BE2C (cell line): ENCODE measurements at regions not wholly inside any gene's neighbourhood (a gene's known extent, or its start where the extent isn't known, plus 50 kb on each side); places are given as distances from the start of the nearest gene placed in this dataset.

Experiments
- DNase-seq: peaks from one replicate; pipeline ENCODE4 v3.0.0-alpha.2; 2020
- H3K27me3 ChIP-seq: fragments of 250-450 bp; sonication (Bioruptor Pico); 2 replicates; pipeline ENCODE4 v1.5.1; 2020; ENCODE audit warnings: mild to moderate bottlenecking
- H3K36me3 ChIP-seq: fragments of 250-450 bp; sonication (Bioruptor Pico); 2 replicates; pipeline ENCODE4 v1.5.1; 2020; ENCODE audit warnings: mild to moderate bottlenecking
- H3K4me1 ChIP-seq: fragments of 250-450 bp; sonication (Bioruptor Pico); 2 replicates; pipeline ENCODE4 v1.5.1; 2020
- H3K4me3 ChIP-seq: 2 replicates; pipeline ENCODE4 v1.5.1; 2011; ENCODE audit warnings: low read depth, low read length
- H3K9me3 ChIP-seq: fragments of 250-450 bp; sonication (Bioruptor Pico); 2 replicates; pipeline ENCODE4 v1.5.1; 2020
- CTCF ChIP-seq: IDR thresholded peaks from 2 replicates; pipeline ENCODE4 v1.5.1; 2012; ENCODE audit warnings: mild to moderate bottlenecking, low read depth, low read length

GRCh38 chr2:49278141-49278540 lies 123.8 kb upstream of the FSHR start:
- no peak for TF ChIP-seq CTCF
- DNase-seq: no peak
- no peak overlapping the region for H3K4me3 ChIP-seq
- H3K27me3 ChIP-seq: no peaks in the 10 kb centered on the region
- no peaks in the 10 kb centered on the region for H3K4me1 ChIP-seq
- no peaks in the 10 kb centered on the region for H3K36me3 ChIP-seq
- H3K9me3 ChIP-seq: no peaks in the 10 kb centered on the region

DNA sequence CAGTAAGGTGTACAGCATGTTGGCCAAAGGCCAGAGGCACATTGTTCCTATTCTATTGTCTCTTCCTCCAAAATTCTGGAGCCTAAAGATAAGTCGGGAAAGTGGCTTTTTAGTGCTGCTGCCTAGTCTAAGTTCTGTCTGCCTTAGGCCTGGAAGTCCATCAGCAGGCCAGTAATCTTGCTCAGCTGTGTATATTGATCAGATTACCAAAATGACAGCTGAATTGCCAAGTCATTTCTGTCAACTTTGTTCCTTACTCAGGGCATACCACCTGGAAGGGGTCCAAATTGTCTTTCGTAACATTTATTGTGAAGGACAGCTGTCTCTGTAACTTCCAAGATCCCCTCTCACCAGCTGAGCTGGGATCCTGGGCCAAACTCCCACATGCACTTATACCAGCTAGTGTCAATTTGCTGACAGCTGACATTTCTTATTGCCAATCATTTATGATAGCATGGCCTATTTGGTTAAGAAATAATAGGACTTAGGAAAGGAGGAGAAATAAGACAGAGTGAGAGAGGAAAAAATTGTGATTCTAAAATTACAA lies 116.8 kb upstream of the FSHR start:
- no peak for TF ChIP-seq CTCF
- peak; percentile 69 for DNase-seq
- H3K27me3 ChIP-seq: no peaks in the 10 kb centered on the region
- H3K36me3 ChIP-seq: no peaks in the 10 kb centered on the region
- H3K4me3 ChIP-seq: no peak overlapping the region
- peaks cover 8% of the 10 kb centered on the region for H3K4me1 ChIP-seq
- no peaks in the 10 kb centered on the region for H3K9me3 ChIP-seq

GRCh38 chr2:49270091-49270490 lies 115.8 kb upstream of the FSHR start:
- peaks cover 8% of the 10 kb centered on the region for H3K4me1 ChIP-seq
- TF ChIP-seq CTCF: 0 out of 2 replicates have a peak, but pooled peaks have one; percentile 5
- DNase-seq: no peak
- H3K36me3 ChIP-seq: no peaks in the 10 kb centered on the region
- H3K9me3 ChIP-seq: no peaks in the 10 kb centered on the region
- H3K27me3 ChIP-seq: no peaks in the 10 kb centered on the region
- no peak overlapping the region for H3K4me3 ChIP-seq

- Histone ChIP-seq H3K27me3 (no peaks in the 10 kb centered on the region), H3K9me3 (no peaks in the 10 kb centered on the region), H3K4me3 (no peak overlapping the region), H3K36me3 (no peaks in the 10 kb centered on the region), H3K4me1 (peaks cover 3% of the 10 kb centered on the region)
- TF ChIP-seq CTCF: no peak
- DNase-seq: no peak
Observed at GRCh38 chr2:49265471-49265870, 111.2 kb upstream of the FSHR start.

DNA sequence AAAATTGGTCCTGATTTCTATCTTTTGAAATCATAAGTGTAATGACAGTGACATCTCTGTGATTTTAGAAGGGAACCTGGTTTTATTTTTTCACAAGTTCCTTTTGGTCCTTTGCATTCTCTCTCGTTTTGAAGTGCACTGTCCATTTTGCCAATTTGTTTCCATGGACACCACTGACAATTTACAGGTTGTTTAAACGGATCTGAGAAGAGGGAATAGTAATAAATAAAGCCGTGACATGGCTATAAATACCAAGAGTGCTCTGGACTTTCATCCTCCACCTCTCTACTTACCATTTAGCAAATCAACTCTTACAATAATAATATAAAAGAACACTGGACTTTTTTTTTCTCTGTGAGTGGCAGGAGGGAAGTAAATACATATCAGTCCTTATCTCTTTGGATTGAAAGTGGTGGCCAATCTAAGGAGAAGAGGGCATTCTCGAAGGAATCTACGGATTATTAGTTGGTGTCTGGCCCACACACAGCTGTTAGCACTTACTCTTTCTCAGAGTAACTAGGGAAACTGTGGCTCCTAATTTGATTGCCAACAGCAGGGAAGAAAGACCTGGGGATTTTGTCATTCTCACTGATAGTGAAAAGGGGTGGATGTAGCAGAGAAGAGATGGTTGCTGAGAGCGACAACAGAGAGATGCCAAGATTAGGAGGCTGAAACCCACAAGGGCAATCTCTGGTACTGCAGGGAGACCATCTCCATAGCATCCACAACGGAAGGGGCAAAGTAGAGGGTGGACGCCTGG lies 108.7 kb upstream of the FSHR start:
- DNase-seq: no peak
- no peak for TF ChIP-seq CTCF
- Histone ChIP-seq H3K27me3 (no peaks in the 10 kb centered on the region), H3K4me1 (no peaks in the 10 kb centered on the region), H3K36me3 (no peaks in the 10 kb centered on the region), H3K4me3 (no peak overlapping the region), H3K9me3 (no peaks in the 10 kb centered on the region)

DNA sequence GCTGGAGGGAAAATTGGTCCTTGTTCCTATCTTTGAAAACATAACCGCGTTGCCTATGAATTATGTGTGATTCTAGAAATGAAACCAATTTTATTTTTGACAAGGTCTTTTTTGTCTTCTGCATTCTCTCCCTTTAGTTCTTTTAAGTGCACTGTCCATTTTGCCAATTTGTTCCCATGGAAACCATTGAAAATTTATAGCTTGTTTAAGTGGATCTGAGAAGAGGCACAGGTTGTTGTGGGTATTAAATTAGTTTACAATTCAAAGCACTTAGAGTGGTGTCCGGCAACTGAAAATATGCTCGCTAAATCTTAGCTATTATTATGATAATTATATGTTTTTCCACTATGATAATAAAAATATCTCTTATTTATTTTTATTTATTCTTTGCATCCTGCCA lies 107.5 kb upstream of the FSHR start:
- no peak for TF ChIP-seq CTCF
- no peak overlapping the region for H3K4me3 ChIP-seq
- DNase-seq: no peak
- H3K9me3 ChIP-seq: no peaks in the 10 kb centered on the region
- no peaks in the 10 kb centered on the region for H3K36me3 ChIP-seq
- no peaks in the 10 kb centered on the region for H3K4me1 ChIP-seq
- no peaks in the 10 kb centered on the region for H3K27me3 ChIP-seq
